HuH-7 (cell line): ENCODE measurements at regions not wholly inside any gene's neighbourhood (a gene's known extent, or its start where the extent isn't known, plus 50 kb on each side); places are given as distances from the start of the nearest gene placed in this dataset.

Experiments used
- DNase-seq: peaks from one replicate; pipeline ENCODE4 v3.0.0; 2011; ENCODE audit warnings: low spot score

DNA sequence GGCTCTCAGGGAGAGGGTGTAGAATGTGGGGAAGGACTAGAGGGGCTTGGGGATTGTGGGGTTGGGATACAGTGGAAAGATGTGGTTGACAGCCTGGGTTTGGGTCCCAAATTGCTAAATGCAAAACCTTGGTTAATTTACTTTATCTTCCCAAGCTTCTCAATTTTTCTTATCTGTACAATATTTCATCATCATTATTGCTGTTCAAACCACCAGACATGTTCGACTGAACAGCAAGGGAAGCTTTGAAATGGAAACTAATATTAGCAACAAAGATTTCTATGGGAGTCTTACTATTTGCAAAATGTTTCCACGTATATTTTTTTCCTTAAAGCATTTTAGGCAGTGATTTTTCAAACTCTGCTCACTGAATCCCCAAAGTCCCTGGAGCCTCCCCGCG, 67.0 kb upstream of the KAZN start:
- DNase-seq = no peak

DNA sequence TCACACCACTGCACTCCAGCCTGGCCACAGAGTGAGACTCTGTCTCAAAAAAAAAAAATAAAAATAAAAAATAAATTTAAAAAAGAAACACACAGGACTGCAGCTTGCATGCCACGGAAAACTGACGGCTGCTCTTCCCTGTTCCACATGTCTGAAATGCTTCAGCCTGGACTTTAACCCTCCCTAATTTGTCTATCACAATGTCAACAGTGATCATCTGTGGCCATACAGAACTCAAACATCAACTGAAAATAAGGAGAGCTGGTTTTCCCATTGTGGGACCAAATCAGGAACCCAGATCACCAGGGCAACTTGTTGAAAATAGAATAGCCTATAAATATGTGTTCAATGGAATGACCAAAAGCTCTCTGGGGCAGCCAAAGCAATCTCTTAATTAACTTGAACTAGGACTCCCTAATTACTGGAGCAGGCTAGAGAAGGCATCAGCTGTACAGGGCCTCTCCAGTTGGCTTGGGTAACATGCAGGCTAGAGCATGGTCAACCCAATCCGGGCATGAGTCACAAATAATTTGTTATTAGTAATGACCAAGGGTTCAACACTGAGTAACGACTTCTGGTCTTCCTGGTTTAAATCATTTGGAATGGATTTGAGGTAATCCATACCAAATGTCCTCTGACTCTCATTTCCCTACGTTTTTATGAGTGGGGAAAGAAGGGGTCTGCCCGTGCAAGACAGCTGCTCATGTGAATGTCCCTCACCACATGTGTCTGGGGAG, 62.7 kb upstream of the KAZN start:
- no peak for DNase-seq

DNA sequence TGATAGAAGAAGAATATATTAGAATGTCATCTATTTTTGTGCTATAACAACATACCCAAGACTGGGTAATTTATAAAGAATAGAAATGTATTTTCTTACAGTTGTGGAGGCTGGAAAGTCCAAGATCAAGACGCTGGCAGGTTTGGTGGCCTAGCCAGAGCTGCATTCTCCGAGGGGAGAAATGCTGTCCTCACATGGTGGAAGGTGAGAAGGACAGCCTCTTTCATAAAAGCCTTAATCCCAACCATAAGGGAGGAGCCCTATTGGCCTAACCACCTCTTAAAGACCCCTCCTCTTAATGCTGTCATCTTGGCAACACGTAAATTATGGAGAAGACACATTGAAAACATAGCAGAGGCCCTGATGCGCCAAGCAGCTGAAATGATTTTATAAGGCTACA, 60.1 kb upstream of the KAZN start:
- no peak for DNase-seq

DNA sequence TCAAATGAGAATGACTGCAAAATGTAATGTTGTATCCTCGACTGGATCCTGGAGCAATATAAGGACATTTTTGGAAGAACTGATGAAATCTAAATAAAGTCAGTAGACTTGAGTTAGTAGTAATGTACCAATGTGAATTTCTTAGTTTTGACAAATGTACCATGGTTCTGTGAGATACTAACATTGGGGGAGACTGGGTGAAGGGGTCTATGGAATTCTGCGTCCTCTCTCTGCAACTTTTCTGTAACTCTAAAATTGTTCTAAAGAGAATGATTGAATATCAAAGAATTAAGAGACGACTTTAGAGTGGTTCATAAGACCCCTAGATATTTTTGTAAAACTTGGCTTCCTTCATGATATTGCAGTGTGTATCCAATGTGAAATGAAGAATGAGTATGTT, 59.2 kb upstream of the KAZN start:
- DNase-seq = no peak

- no peak for DNase-seq
Measured at GRCh38 chr1:14539953-14540563, 58.4 kb upstream of the KAZN start.

DNA sequence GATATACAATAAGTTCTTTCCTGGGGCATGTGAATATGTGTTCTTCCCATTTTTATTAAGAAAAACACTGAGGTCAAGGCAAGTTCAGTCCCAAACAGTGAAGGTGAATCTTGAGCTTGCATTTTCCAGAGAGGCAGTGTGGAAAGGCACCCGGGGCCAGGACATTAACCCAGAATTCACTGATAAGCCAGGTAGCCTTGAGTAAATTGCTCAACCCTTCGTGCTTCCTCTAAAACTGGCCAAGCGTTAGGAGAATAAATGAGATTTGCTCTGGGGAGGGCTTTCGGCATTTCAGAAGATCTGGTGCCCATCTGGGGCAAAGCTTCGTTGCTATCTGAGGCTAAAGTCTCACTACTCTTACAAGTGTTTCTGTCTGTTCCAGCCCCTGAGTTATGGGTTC, 57.1 kb upstream of the KAZN start:
- DNase-seq = no peak

- DNase-seq = no peak
Measured at GRCh38 chr1:14543191-14543840, 55.2 kb upstream of the KAZN start.

GRCh38 chr1:14544319-14544718, 54.2 kb upstream of the KAZN start:
- no peak for DNase-seq

- no peak for DNase-seq
Measured at GRCh38 chr1:14545422-14546025, 53.0 kb upstream of the KAZN start.

GRCh38 chr1:14546416-14546815, 52.1 kb upstream of the KAZN start:
- no peak for DNase-seq
